GM21825 (cell line): ENCODE measurements at regions not wholly inside any gene's neighbourhood (a gene's known extent, or its start where the extent isn't known, plus 50 kb on each side); places are given as distances from the start of the nearest gene placed in this dataset.
"Not testable (repeated sequence)": the region's sequence is repeated elsewhere in the genome, so short reads cannot be mapped to it uniquely, and the experiment has no call there.

ENCODE experiments used
- ATAC-seq: cut with Tn5 transposase; IDR thresholded peaks from one replicate; pipeline ENCODE4 v1.9.1; 2021; ENCODE audit warnings: mild to moderate bottlenecking, moderate library complexity; ENCODE audit not compliant: unreplicated experiment

- no peak for ATAC-seq
Observed at GRCh38 chrX:94814216-94814615, 1140.2 kb downstream of the FAM133A start.

GRCh38 chrX:94830717-94831116, 1156.7 kb downstream of the FAM133A start:
- ATAC-seq: no peak

GRCh38 chrX:94831364-94831763, 1157.4 kb downstream of the FAM133A start:
- no peak for ATAC-seq

GRCh38 chrX:94834226-94834625, 1160.2 kb downstream of the FAM133A start:
- ATAC-seq: no peak

- no peak for ATAC-seq
Observed at GRCh38 chrX:94850811-94851210, 1176.8 kb downstream of the FAM133A start.

GRCh38 chrX:94854251-94854650, 1180.2 kb downstream of the FAM133A start:
- no peak for ATAC-seq

GRCh38 chrX:94862470-94862869, 1188.5 kb downstream of the FAM133A start:
- ATAC-seq: not testable (repeated sequence)

GRCh38 chrX:94871640-94872039, 1197.6 kb downstream of the FAM133A start:
- ATAC-seq: no peak

GRCh38 chrX:94901849-94902248, 1227.8 kb downstream of the FAM133A start:
- no peak for ATAC-seq

GRCh38 chrX:94908171-94908570, 1234.2 kb downstream of the FAM133A start:
- ATAC-seq: no peak

- no peak for ATAC-seq
Observed at GRCh38 chrX:94908648-94909047, 1234.6 kb downstream of the FAM133A start.

GRCh38 chrX:94914235-94914634, 1240.2 kb downstream of the FAM133A start:
- no peak for ATAC-seq

GRCh38 chrX:94932278-94932965, 1258.4 kb downstream of the FAM133A start:
- peak; percentile 60 for ATAC-seq

GRCh38 chrX:94936722-94937121, 1262.7 kb downstream of the FAM133A start:
- ATAC-seq: no peak

- no peak for ATAC-seq
Observed at GRCh38 chrX:94937491-94937890, 1263.5 kb downstream of the FAM133A start.

- ATAC-seq: no peak
Observed at GRCh38 chrX:94942603-94943002, 1268.6 kb downstream of the FAM133A start.

- ATAC-seq: not testable (repeated sequence)
Observed at GRCh38 chrX:94946137-94946536, 1272.1 kb downstream of the FAM133A start.

- no peak for ATAC-seq
Observed at GRCh38 chrX:94961730-94962129, 1287.7 kb downstream of the FAM133A start.

GRCh38 chrX:94977562-94977961, 1303.6 kb downstream of the FAM133A start:
- no peak for ATAC-seq

GRCh38 chrX:94977986-94978385, 1304.0 kb downstream of the FAM133A start:
- no peak for ATAC-seq
